ENCODE measurements at regions not wholly inside any gene's neighbourhood (a gene's known extent, or its start where the extent isn't known, plus 50 kb on each side); places are given as distances from the start of the nearest gene placed in this dataset.
"Not testable (repeated sequence)": the region's sequence is repeated elsewhere in the genome, so short reads cannot be mapped to it uniquely, and the experiment has no call there.

GRCh38 chr5:40210694-40211093, 469.0 kb upstream of the PTGER4 start:
- no peak for DNase-seq

- DNase-seq, result no peak
Observed at GRCh38 chr5:40206030-40206429, 473.7 kb upstream of the PTGER4 start.

GRCh38 chr5:40204144-40204543, 475.6 kb upstream of the PTGER4 start:
- DNase-seq, result no peak

- DNase-seq, result no peak
Observed at GRCh38 chr5:40202814-40203440, 476.8 kb upstream of the PTGER4 start.

- DNase-seq, result no peak
Observed at GRCh38 chr5:40198736-40199135, 481.0 kb upstream of the PTGER4 start.

- not testable (repeated sequence) for DNase-seq
Observed at GRCh38 chr5:40195574-40195973, 484.1 kb upstream of the PTGER4 start.

GRCh38 chr5:40191150-40191549, 488.6 kb upstream of the PTGER4 start:
- DNase-seq, result no peak

- DNase-seq, result no peak
Observed at GRCh38 chr5:40172721-40173120, 507.0 kb upstream of the PTGER4 start.

- DNase-seq, result no peak
Observed at GRCh38 chr5:40171971-40172370, 507.7 kb upstream of the PTGER4 start.

GRCh38 chr5:40167283-40167682, 512.4 kb upstream of the PTGER4 start:
- DNase-seq, result no peak

- no peak for DNase-seq
Observed at GRCh38 chr5:40166802-40167201, 512.9 kb upstream of the PTGER4 start.

GRCh38 chr5:40165789-40166728, 513.7 kb upstream of the PTGER4 start:
- DNase-seq, result no peak

- DNase-seq, result no peak
Observed at GRCh38 chr5:40165106-40165788, 514.5 kb upstream of the PTGER4 start.

- no peak for DNase-seq
Observed at GRCh38 chr5:40160435-40160834, 519.3 kb upstream of the PTGER4 start.

GRCh38 chr5:40154194-40154593, 525.5 kb upstream of the PTGER4 start:
- DNase-seq, result no peak

GRCh38 chr5:40150896-40151295, 528.8 kb upstream of the PTGER4 start:
- DNase-seq, result no peak

- no peak for DNase-seq
Observed at GRCh38 chr5:40141896-40142295, 537.8 kb upstream of the PTGER4 start.

GRCh38 chr5:40141418-40141817, 538.3 kb upstream of the PTGER4 start:
- DNase-seq, result no peak

GRCh38 chr5:40137223-40137622, 542.5 kb upstream of the PTGER4 start:
- no peak for DNase-seq

GRCh38 chr5:40134883-40135520, 544.7 kb upstream of the PTGER4 start:
- no peak for DNase-seq

GRCh38 chr5:40124367-40124766, 555.3 kb upstream of the PTGER4 start:
- no peak for DNase-seq

GRCh38 chr5:40121236-40121635, 558.5 kb upstream of the PTGER4 start:
- no peak for DNase-seq

GRCh38 chr5:40112875-40113274, 566.8 kb upstream of the PTGER4 start:
- DNase-seq, result no peak
